CD1c-positive myeloid dendritic cell (primary cell): ENCODE measurements at regions not wholly inside any gene's neighbourhood (a gene's known extent, or its start where the extent isn't known, plus 50 kb on each side); places are given as distances from the start of the nearest gene placed in this dataset.
"Not testable (repeated sequence)": the region's sequence is repeated elsewhere in the genome, so short reads cannot be mapped to it uniquely, and the experiment has no call there.

Source experiments
- DNase-seq: peaks from one replicate; pipeline ENCODE4 v3.0.0-alpha.2; 2016; ENCODE audit errors: extremely low spot score

- DNase-seq: no peak
These were observed 178.1 kb upstream of the CDH9 start for GRCh38 chr5:27216367-27216950.

GRCh38 chr5:27208051-27208450, 169.7 kb upstream of the CDH9 start:
- no peak for DNase-seq

GRCh38 chr5:27191786-27192510, 153.6 kb upstream of the CDH9 start:
- no peak for DNase-seq

GRCh38 chr5:27172693-27173092, 134.3 kb upstream of the CDH9 start:
- DNase-seq: no peak

- DNase-seq: no peak
These were observed 133.4 kb upstream of the CDH9 start for GRCh38 chr5:27171761-27172261.

GRCh38 chr5:27158775-27159174, 120.4 kb upstream of the CDH9 start:
- no peak for DNase-seq

- no peak for DNase-seq
These were observed 119.8 kb upstream of the CDH9 start for GRCh38 chr5:27158171-27158570.

- DNase-seq: no peak
These were observed 106.1 kb upstream of the CDH9 start for GRCh38 chr5:27144456-27144855.

GRCh38 chr5:27140831-27141230, 102.4 kb upstream of the CDH9 start:
- no peak for DNase-seq

- no peak for DNase-seq
These were observed 92.2 kb upstream of the CDH9 start for GRCh38 chr5:27130587-27130986.

- no peak for DNase-seq
These were observed 91.5 kb upstream of the CDH9 start for GRCh38 chr5:27129926-27130325.

- no peak for DNase-seq
These were observed 87.5 kb upstream of the CDH9 start for GRCh38 chr5:27125856-27126255.

- no peak for DNase-seq
These were observed 86.2 kb upstream of the CDH9 start for GRCh38 chr5:27124590-27124989.

- not testable (repeated sequence) for DNase-seq
These were observed 81.4 kb upstream of the CDH9 start for GRCh38 chr5:27119736-27120321.

GRCh38 chr5:27103486-27103885, 65.1 kb upstream of the CDH9 start:
- no peak for DNase-seq

GRCh38 chr5:27095761-27096160, 57.4 kb upstream of the CDH9 start:
- not testable (repeated sequence) for DNase-seq

- no peak for DNase-seq
These were observed 54.9 kb upstream of the CDH9 start for GRCh38 chr5:27093279-27093678.

GRCh38 chr5:27091858-27092257, 53.5 kb upstream of the CDH9 start:
- DNase-seq: no peak

GRCh38 chr5:27088822-27089221, 50.4 kb upstream of the CDH9 start:
- not testable (repeated sequence) for DNase-seq
